ENCODE measurements at regions not wholly inside any gene's neighbourhood (a gene's known extent, or its start where the extent isn't known, plus 50 kb on each side); places are given as distances from the start of the nearest gene placed in this dataset.

DNA sequence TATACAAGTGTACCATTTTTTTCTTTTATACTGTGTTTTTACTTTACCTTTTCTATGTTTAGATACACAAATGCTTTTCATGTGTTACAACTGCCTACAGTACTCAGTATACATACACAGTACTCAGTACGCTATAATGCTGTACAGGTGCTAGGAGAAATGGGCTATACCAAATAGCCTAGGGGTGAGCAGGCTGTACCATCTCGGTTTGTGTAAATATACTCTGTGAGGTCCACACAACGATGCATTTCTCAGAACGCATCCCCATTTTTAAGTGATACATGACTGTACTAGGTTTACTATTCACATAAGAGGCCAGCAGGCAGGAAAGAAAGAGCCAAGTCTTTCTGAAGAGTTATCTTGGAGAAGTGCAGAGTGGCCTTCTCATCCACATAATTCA, 426.4 kb upstream of the MTPN start:
- TF ChIP-seq EZH2 (IDR thresholded peaks at IDR 0.05; ENCODE audit: borderline replicate concordance, low read depth, low read length, poor library complexity, severe bottlenecking) = no peak
- TF ChIP-seq, protein P1, sequence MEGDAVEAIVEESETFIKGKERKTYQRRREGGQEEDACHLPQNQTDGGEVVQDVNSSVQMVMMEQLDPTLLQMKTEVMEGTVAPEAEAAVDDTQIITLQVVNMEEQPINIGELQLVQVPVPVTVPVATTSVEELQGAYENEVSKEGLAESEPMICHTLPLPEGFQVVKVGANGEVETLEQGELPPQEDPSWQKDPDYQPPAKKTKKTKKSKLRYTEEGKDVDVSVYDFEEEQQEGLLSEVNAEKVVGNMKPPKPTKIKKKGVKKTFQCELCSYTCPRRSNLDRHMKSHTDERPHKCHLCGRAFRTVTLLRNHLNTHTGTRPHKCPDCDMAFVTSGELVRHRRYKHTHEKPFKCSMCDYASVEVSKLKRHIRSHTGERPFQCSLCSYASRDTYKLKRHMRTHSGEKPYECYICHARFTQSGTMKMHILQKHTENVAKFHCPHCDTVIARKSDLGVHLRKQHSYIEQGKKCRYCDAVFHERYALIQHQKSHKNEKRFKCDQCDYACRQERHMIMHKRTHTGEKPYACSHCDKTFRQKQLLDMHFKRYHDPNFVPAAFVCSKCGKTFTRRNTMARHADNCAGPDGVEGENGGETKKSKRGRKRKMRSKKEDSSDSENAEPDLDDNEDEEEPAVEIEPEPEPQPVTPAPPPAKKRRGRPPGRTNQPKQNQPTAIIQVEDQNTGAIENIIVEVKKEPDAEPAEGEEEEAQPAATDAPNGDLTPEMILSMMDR (conservative IDR thresholded peaks at IDR 0.05; ENCODE audit: low read depth, low read length) = no peak

All from A673 (cell line).